Osteoblast (primary cell): ENCODE measurements at regions not wholly inside any gene's neighbourhood (a gene's known extent, or its start where the extent isn't known, plus 50 kb on each side); places are given as distances from the start of the nearest gene placed in this dataset.

Experiments used
- DNase-seq: peaks from one replicate; pipeline ENCODE4 v3.0.0; 2011; ENCODE audit warnings: low spot score, mixed read lengths; ENCODE audit not compliant: insufficient read length; ENCODE audit errors: missing footprints
- H2AFZ ChIP-seq: 2 replicates; pipeline ENCODE4 v1.6.0; 2011; ENCODE audit warnings: mild to moderate bottlenecking, low read length
- H3K27ac ChIP-seq: 2 replicates; pipeline ENCODE4 v1.5.1; 2011; ENCODE audit warnings: mild to moderate bottlenecking, low read depth, low read length, moderate library complexity
- H3K27me3 ChIP-seq: 2 replicates; pipeline ENCODE4 v1.6.0; 2012; ENCODE audit warnings: mild to moderate bottlenecking, control low read depth, inconsistent platforms, low read length, moderate library complexity; ENCODE audit not compliant: insufficient read depth
- H3K36me3 ChIP-seq: 2 replicates; pipeline ENCODE4 v1.5.1; 2011; ENCODE audit warnings: mild to moderate bottlenecking, low read length, control low read depth, moderate library complexity; ENCODE audit not compliant: insufficient read depth
- H3K4me1 ChIP-seq: 2 replicates; pipeline ENCODE4 v1.5.1; 2011; ENCODE audit warnings: mild to moderate bottlenecking, low read length, control low read depth, moderate library complexity; ENCODE audit not compliant: insufficient read depth
- H3K4me2 ChIP-seq: 2 replicates; pipeline ENCODE4 v1.6.0; 2011; ENCODE audit warnings: mild to moderate bottlenecking, low read length; ENCODE audit not compliant: insufficient read depth
- H3K4me3 ChIP-seq: fragments of 200-600 bp; sonication (generic); 3 replicates; pipeline ENCODE4 v1.5.1; 2012; ENCODE audit warnings: mild to moderate bottlenecking, low read length, inconsistent platforms; ENCODE audit not compliant: insufficient read depth
- H3K79me2 ChIP-seq: 2 replicates; pipeline ENCODE4 v1.6.0; 2012; ENCODE audit warnings: mild to moderate bottlenecking, low read length, control low read depth, inconsistent platforms; ENCODE audit not compliant: insufficient read depth
- H3K9me3 ChIP-seq: 2 replicates; pipeline ENCODE4 v1.5.1; 2011; ENCODE audit warnings: low read depth, low read length, control low read depth
- H4K20me1 ChIP-seq: 2 replicates; pipeline ENCODE4 v1.6.0; 2012; ENCODE audit warnings: mild to moderate bottlenecking, low read length, control low read depth; ENCODE audit not compliant: insufficient read depth
- CTCF ChIP-seq: IDR thresholded peaks from 2 replicates; pipeline ENCODE4 v1.5.1; 2011; ENCODE audit warnings: mild to moderate bottlenecking, low read depth, low read length, moderate library complexity; ENCODE audit errors: extremely low read depth

- Histone ChIP-seq H3K9me3 (no peaks in the 10 kb centered on the region), H3K27ac (no peak overlapping the region), H3K36me3 (no peaks in the 10 kb centered on the region), H3K27me3 (peaks cover 44% of the 10 kb centered on the region), H2AFZ (no peak overlapping the region), H3K4me2 (no peak overlapping the region), H4K20me1 (no peaks in the 10 kb centered on the region), H3K4me3 (no peak overlapping the region), H3K79me2 (no peaks in the 10 kb centered on the region), H3K4me1 (no peaks in the 10 kb centered on the region)
- DNase-seq: no peak
- no peak for TF ChIP-seq CTCF
These were observed 76.2 kb downstream of the CRYGS start for GRCh38 chr3:186467969-186468368.

- DNase-seq: no peak
- Histone ChIP-seq H3K9me3 (no peaks in the 10 kb centered on the region), H3K27me3 (peaks cover 41% of the 10 kb centered on the region), H3K4me3 (no peak overlapping the region), H3K27ac (no peak overlapping the region), H3K4me1 (no peaks in the 10 kb centered on the region), H3K79me2 (no peaks in the 10 kb centered on the region), H3K4me2 (no peak overlapping the region), H3K36me3 (no peaks in the 10 kb centered on the region), H2AFZ (no peak overlapping the region), H4K20me1 (no peaks in the 10 kb centered on the region)
- no peak for TF ChIP-seq CTCF
These were observed 77.7 kb downstream of the CRYGS start for GRCh38 chr3:186466391-186466974.

- Histone ChIP-seq H3K9me3 (no peaks in the 10 kb centered on the region), H4K20me1 (no peaks in the 10 kb centered on the region), H3K4me3 (no peak overlapping the region), H2AFZ (no peak overlapping the region), H3K36me3 (no peaks in the 10 kb centered on the region), H3K79me2 (no peaks in the 10 kb centered on the region), H3K4me1 (no peaks in the 10 kb centered on the region), H3K27ac (no peak overlapping the region), H3K4me2 (no peak overlapping the region), H3K27me3 (peaks cover 39% of the 10 kb centered on the region)
- no peak for TF ChIP-seq CTCF
- DNase-seq: no peak
These were observed 78.7 kb downstream of the CRYGS start for GRCh38 chr3:186465508-186465907.

GRCh38 chr3:186464424-186465093 lies 79.6 kb downstream of the CRYGS start:
- no peak overlapping the region for H3K27ac ChIP-seq
- no peak for DNase-seq

More at GRCh38 chr3:186464424-186465093, 79.6 kb downstream of the CRYGS start:
- Histone ChIP-seq H3K36me3 (no peaks in the 10 kb centered on the region), H3K4me3 (no peak overlapping the region), H3K79me2 (no peaks in the 10 kb centered on the region), H3K27me3 (peaks cover 38% of the 10 kb centered on the region), H2AFZ (no peak overlapping the region), H3K4me1 (no peaks in the 10 kb centered on the region), H3K4me2 (no peak overlapping the region), H4K20me1 (no peaks in the 10 kb centered on the region), H3K9me3 (no peaks in the 10 kb centered on the region)
- TF ChIP-seq CTCF: no peak
